K562 (cell line): ENCODE measurements at regions not wholly inside any gene's neighbourhood (a gene's known extent, or its start where the extent isn't known, plus 50 kb on each side); places are given as distances from the start of the nearest gene placed in this dataset.

Experiments
- ATAC-seq: fragments of 200-7000 bp; cut with Tn5 transposase; 3 replicates; pipeline ENCODE4 v1.9.1; 2020; ENCODE audit warnings: moderate library complexity
- BruUV-seq: library from RNA; stranded (reverse); fragments of 400-500 nt; replicated peaks from 2 replicates; lab custom pipeline; 2021; lab: Mats Ljungman, UMichigan
- CTCF ChIA-PET: fragments of 300-600 bp; formaldehyde crosslinking; extraction: SDS; loops from one replicate; lab custom pipeline; 2021; ENCODE audit warnings: low intra/inter-chr PET ratio; lab: Yijun Ruan, JAX
- POLR2A ChIA-PET: fragments of 300-600, 350-650 bp; sonication (Branson Sonifier 250); formaldehyde crosslinking; extraction: SDS; loops from one replicate; lab custom pipeline; 2021; ENCODE audit warnings: antibody characterized with exemption, inconsistent platforms; lab: Yijun Ruan, JAX
- DNase-seq, 4 experiments: peaks; one replicate each; pipeline versions ENCODE4 v3.0.0 to v3.0.0-alpha.2; 2011 to 2018; ENCODE audit warnings: low spot score in 3 of 4, mixed read lengths in 3 of 4; ENCODE audit errors: extremely low read depth in 1 of 4
- FAIRE-seq: peaks from 2 replicates; lab custom pipeline; 2011; peaks lifted over from hg19 to GRCh38; lab: Jason Lieb, UNC
- H2AFZ ChIP-seq: 2 replicates; pipeline ENCODE4 v1.6.0; 2011; ENCODE audit warnings: low read depth, low read length, control low read depth, inconsistent platforms
- H3K27ac ChIP-seq: fragments of 200-600 bp; 3 replicates; pipeline ENCODE4 v1.8.0; 2011; ENCODE audit warnings: low read depth, mild to moderate bottlenecking, control low read depth, inconsistent platforms, low read length, moderate library complexity, mixed read lengths; ENCODE audit errors: extremely low read depth
- H3K27me3 ChIP-seq, 2 experiments: fragments of 300-600 bp in 1 of 2; 2 replicates in 1 of 2; 3 replicates in 1 of 2; pipeline versions ENCODE4 v1.6.0 to v1.8.0; 2011; ENCODE audit warnings: inconsistent platforms in 2 of 2, low read length in 2 of 2, mild to moderate bottlenecking in 1 of 2, mixed read lengths in 1 of 2, moderate library complexity in 1 of 2; ENCODE audit not compliant: control insufficient read depth in 2 of 2, insufficient read depth in 2 of 2
- H3K36me3 ChIP-seq: fragments of 300-600 bp; 3 replicates; pipeline ENCODE4 v1.8.0; 2011; ENCODE audit warnings: mild to moderate bottlenecking, low read length, inconsistent platforms; ENCODE audit not compliant: control insufficient read depth, insufficient read depth
- H3K4me1 ChIP-seq, 2 experiments: fragments of 200-600 bp in 1 of 2; replicated peaks in 1 of 2; 2 replicates in 1 of 2; 3 replicates in 1 of 2; pipeline versions ENCODE4 v1.5.1 to v1.8.0; 2011; ENCODE audit warnings: inconsistent platforms in 2 of 2, low read length in 2 of 2, mild to moderate bottlenecking in 1 of 2, mixed read lengths in 1 of 2, moderate library complexity in 1 of 2; ENCODE audit not compliant: control insufficient read depth in 2 of 2, insufficient read depth in 2 of 2
- H3K4me2 ChIP-seq: 2 replicates; pipeline ENCODE4 v1.6.1; 2011; ENCODE audit warnings: low read length, control low read depth, inconsistent platforms, mixed read lengths; ENCODE audit not compliant: insufficient read depth
- H3K4me3 ChIP-seq: fragments of 200-600 bp; sonication (generic), shearing (Covaris generic); 2 replicates; pipeline ENCODE4 v1.5.1; 2016; ENCODE audit warnings: control low read depth, inconsistent platforms
- H3K79me2 ChIP-seq: fragments of 200-600 bp; 3 replicates; pipeline ENCODE4 v1.8.0; 2011; ENCODE audit warnings: low read length, inconsistent platforms; ENCODE audit not compliant: control insufficient read depth, insufficient read depth
- H3K9ac ChIP-seq, 2 experiments: 2 replicates each; pipeline versions ENCODE4 v1.6.0 to v1.6.1; 2011; ENCODE audit warnings: low read depth in 2 of 2, low read length in 2 of 2, control low read depth in 1 of 2, inconsistent platforms in 1 of 2, mild to moderate bottlenecking in 1 of 2, mixed read lengths in 1 of 2; ENCODE audit not compliant: insufficient read depth in 1 of 2
- H3K9me1 ChIP-seq: one replicate; pipeline ENCODE4 v1.6.0; 2011; ENCODE audit warnings: inconsistent platforms, mild to moderate bottlenecking, low read length, moderate library complexity; ENCODE audit not compliant: control insufficient read depth, insufficient read depth
- H3K9me3 ChIP-seq: replicated peaks from 2 replicates; pipeline ENCODE4 v1.5.1; 2011; ENCODE audit warnings: low read depth, low read length, inconsistent platforms; ENCODE audit not compliant: control insufficient read depth, insufficient read depth
- H4K20me1 ChIP-seq: replicated peaks from 2 replicates; pipeline ENCODE4 v1.6.1; 2011; ENCODE audit warnings: low read length, inconsistent platforms, mixed read lengths; ENCODE audit not compliant: control insufficient read depth, insufficient read depth
- HIVEP1 ChIP-seq: fragments of 250-450 bp; sonication (Bioruptor Pico); IDR thresholded peaks from 2 replicates; pipeline ENCODE4 v1.4.0; 2020; ENCODE audit warnings: mild to moderate bottlenecking
- HMG20B ChIP-seq: fragments of 250-450 bp; sonication (Bioruptor Pico); IDR thresholded peaks from 2 replicates; pipeline ENCODE4 v1.5.0; 2021; ENCODE audit warnings: mild to moderate bottlenecking
- NEUROD1 ChIP-seq: fragments of 150-350 bp; IDR thresholded peaks from 2 replicates; pipeline ENCODE4 v1.6.1; 2014; ENCODE audit warnings: borderline replicate concordance, low read length, low read depth; ENCODE audit not compliant: partially characterized antibody
- POLR2A ChIP-seq: fragments of 450-650 bp; conservative IDR thresholded peaks from 2 replicates; pipeline ENCODE4 v1.6.1; 2016
- RUNX1 ChIP-seq: sonication (generic); IDR thresholded peaks from 2 replicates; pipeline ENCODE4 v1.6.1; 2016; ENCODE audit warnings: antibody characterized with exemption, low read depth
- SLC30A9 ChIP-seq: fragments of 250-450 bp; sonication (Bioruptor Pico); IDR thresholded peaks from 2 replicates; pipeline ENCODE4 v1.8.0; 2022; ENCODE audit warnings: mild to moderate bottlenecking, moderate library complexity
- ZNF318 ChIP-seq, 2 experiments: fragments of 450-650 bp; IDR thresholded peaks; 2 replicates each; pipeline ENCODE4 v1.6.1; 2016; ENCODE audit warnings: mild to moderate bottlenecking in 2 of 2, borderline replicate concordance in 1 of 2, low read depth in 1 of 2, moderate library complexity in 1 of 2
- ZNF583 ChIP-seq: fragments of 250-450 bp; sonication (Bioruptor Pico); IDR thresholded peaks from 2 replicates; pipeline ENCODE4 v1.4.0; 2020
- WGBS: fragments of 100-300 bp; shearing (Covaris generic); methylation state at CpG from one replicate; pipeline ENCODE4 v1.1.6; 2016; ENCODE audit warnings: low coverage, mixed read lengths; ENCODE audit not compliant: insufficient coverage; ENCODE audit errors: missing lambda C conversion rate; 5-methylcytosine and 5-hydroxymethylcytosine counted together
- in situ Hi-C: fragments of 300-500 bp; cut with MboI; formaldehyde crosslinking; loops from 4 replicates; pipeline ENCODE4 v1.15.0; 2018; ENCODE audit warnings: inconsistent platforms, mixed read lengths
- intact Hi-C: fragments of 100-400 bp; cut with micrococcal nuclease; formaldehyde crosslinking; loops from 2 replicates; pipeline ENCODE4 v1.14.2; 2022
- TF ChIP-seq, protein P1 (sequence below), 3 experiments: IDR thresholded peaks in 2 of 3; conservative IDR thresholded peaks in 1 of 3; 2 replicates each; pipeline ENCODE4 v1.5.1; 2011 to 2012; ENCODE audit warnings: low read length in 3 of 3, mild to moderate bottlenecking in 3 of 3, control low read depth in 2 of 3, improper control_type of control experiment in 1 of 3, inconsistent platforms in 1 of 3, low read depth in 1 of 3, mixed read lengths in 1 of 3, moderate library complexity in 1 of 3; ENCODE audit not compliant: insufficient read depth in 2 of 3

DNA sequence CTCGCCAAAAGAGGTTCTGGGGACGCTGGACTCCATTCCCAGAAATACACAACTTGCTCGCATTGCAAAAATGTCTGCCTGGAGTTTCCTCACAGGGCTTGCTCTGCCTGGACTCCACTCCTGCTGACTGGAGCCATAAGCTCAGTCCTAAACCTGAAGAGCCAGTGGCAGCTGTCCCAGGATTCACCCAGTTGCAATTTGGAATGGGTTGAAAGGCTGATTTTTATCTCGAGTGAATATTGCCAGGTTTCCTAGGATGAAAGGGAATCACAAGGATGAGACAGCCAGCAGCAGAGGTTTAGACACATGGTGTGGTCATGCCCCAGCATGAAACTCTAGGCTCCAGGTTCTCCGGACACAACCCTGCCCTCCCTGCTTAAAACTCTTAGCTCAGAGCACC is 223.3 kb downstream of the BMP7 start:
- peaks cover 4 to 5% of the 10 kb centered on the region in 2 experiments; a peak in 4 of 5 replicates for H3K4me1 ChIP-seq
- no peaks in the 10 kb centered on the region for H3K9me3 ChIP-seq
- BruUV-seq = no TSS peak
- no peak for TF ChIP-seq ZNF583 (CRISPR knock-in tag)
- TF ChIP-seq RUNX1 = no peak
- TF ChIP-seq, protein P1, sequence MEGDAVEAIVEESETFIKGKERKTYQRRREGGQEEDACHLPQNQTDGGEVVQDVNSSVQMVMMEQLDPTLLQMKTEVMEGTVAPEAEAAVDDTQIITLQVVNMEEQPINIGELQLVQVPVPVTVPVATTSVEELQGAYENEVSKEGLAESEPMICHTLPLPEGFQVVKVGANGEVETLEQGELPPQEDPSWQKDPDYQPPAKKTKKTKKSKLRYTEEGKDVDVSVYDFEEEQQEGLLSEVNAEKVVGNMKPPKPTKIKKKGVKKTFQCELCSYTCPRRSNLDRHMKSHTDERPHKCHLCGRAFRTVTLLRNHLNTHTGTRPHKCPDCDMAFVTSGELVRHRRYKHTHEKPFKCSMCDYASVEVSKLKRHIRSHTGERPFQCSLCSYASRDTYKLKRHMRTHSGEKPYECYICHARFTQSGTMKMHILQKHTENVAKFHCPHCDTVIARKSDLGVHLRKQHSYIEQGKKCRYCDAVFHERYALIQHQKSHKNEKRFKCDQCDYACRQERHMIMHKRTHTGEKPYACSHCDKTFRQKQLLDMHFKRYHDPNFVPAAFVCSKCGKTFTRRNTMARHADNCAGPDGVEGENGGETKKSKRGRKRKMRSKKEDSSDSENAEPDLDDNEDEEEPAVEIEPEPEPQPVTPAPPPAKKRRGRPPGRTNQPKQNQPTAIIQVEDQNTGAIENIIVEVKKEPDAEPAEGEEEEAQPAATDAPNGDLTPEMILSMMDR (IDR thresholded peaks at IDR 0.05 in 2 of 3, conservative IDR thresholded peaks at IDR 0.05 in 1 of 3; ENCODE audit: insufficient read depth in 2 of 3, low read depth in 1 of 3, low read length in 3 of 3) = no peak
- TF ChIP-seq NEUROD1 = no peak
- TF ChIP-seq ZNF318 (IDR thresholded peaks at IDR 0.05; ENCODE audit: borderline replicate concordance in 1 of 2, low read depth in 1 of 2) = no peak
- no peak for TF ChIP-seq HMG20B (CRISPR knock-in tag)
- no peak for TF ChIP-seq HIVEP1 (CRISPR knock-in tag)
- TF ChIP-seq SLC30A9 (CRISPR knock-in tag) = no peak
- TF ChIP-seq POLR2A = no peak
- ATAC-seq (no peak), DNase-seq (no peak), FAIRE-seq (no peak)
- intact Hi-C loops (no loop called here), in situ Hi-C loops (no loop called here)
- H3K36me3 ChIP-seq = no peaks in the 10 kb centered on the region
- peaks cover 0 to 34% of the 10 kb centered on the region in 2 experiments; a peak in 3 of 5 replicates for H3K27me3 ChIP-seq
- WGBS = 2% methylated on average over 5 of the region's 5 CpGs
- H3K27ac ChIP-seq = no peak overlapping the region
- no peak overlapping the region for H3K4me2 ChIP-seq
- no peaks in the 10 kb centered on the region for H4K20me1 ChIP-seq
- ChIA-PET CTCF (no interaction called here), POLR2A (interaction anchor here (0.6 kb wide), 2 partner anchors 16 to 119 kb away, joined by 3 read pairs; no protein-coding TSS in a partner anchor)
- no peaks in the 10 kb centered on the region for H3K9me1 ChIP-seq
- H3K79me2 ChIP-seq = no peaks in the 10 kb centered on the region
- H2AFZ ChIP-seq = no peak overlapping the region
- H3K4me3 ChIP-seq = no peak overlapping the region
- no peak overlapping the region for H3K9ac ChIP-seq
